Lower leg skin (tissue), 4 donors: ENCODE measurements at regions not wholly inside any gene's neighbourhood (a gene's known extent, or its start where the extent isn't known, plus 50 kb on each side); places are given as distances from the start of the nearest gene placed in this dataset.

ENCODE experiments used
- DNase-seq, 2 donors: peaks; one replicate each; pipeline ENCODE4 v3.0.0-alpha.2; 2019; ENCODE audit warnings: low spot score in 2 of 2
- H3K4me3 ChIP-seq: fragments of 200-600 bp; sonication (generic); 2 replicates; pipeline ENCODE4 v1.5.1; 2017; ENCODE audit warnings: mild to moderate bottlenecking, low read depth; ENCODE audit not compliant: poor library complexity, severe bottlenecking
- CTCF ChIP-seq, 3 donors: fragments of 450-650 bp; IDR thresholded peaks; one replicate each; pipeline ENCODE4 v1.5.1; 2016; ENCODE audit warnings: antibody characterized with exemption in 3 of 3, mild to moderate bottlenecking in 3 of 3, moderate library complexity in 2 of 3
- POLR2A ChIP-seq, 2 donors: fragments of 450-650 bp; IDR thresholded peaks; one replicate each; pipeline ENCODE4 v1.6.1; 2016 to 2017; ENCODE audit warnings: antibody characterized with exemption in 2 of 2, mild to moderate bottlenecking in 1 of 2, moderate library complexity in 1 of 2
- WGBS, 2 donors: methylation state at CpG; one replicate each; pipeline ENCODE4 v1.1.5; 2018; 5-methylcytosine and 5-hydroxymethylcytosine counted together
- intact Hi-C: fragments of 100-400 bp; cut with DNase I; formaldehyde crosslinking; loops from one replicate; pipeline ENCODE4 v1.15.0; 2023; ENCODE audit warnings: low total_unique reads

- 52 to 61% methylated on average over 5 of the region's 5 CpGs for WGBS, 2 donors
- H3K4me3 ChIP-seq = no peak overlapping the region
- TF ChIP-seq POLR2A (IDR thresholded peaks at IDR 0.05) (no peak), CTCF (IDR thresholded peaks at IDR 0.05) (no peak)
- no peak for DNase-seq
- intact Hi-C loops = no loop called here
These were observed 174.0 kb upstream of the SLC14A2 start for GRCh38 chr18:45441110-45441847.

- no peak for DNase-seq
- intact Hi-C loops = no loop called here
- H3K4me3 ChIP-seq = no peak overlapping the region
- 100% methylated on average over 1 of the region's 1 CpG for WGBS, 2 donors
- TF ChIP-seq CTCF (IDR thresholded peaks at IDR 0.05) (no peak), POLR2A (IDR thresholded peaks at IDR 0.05) (no peak)
These were observed 171.2 kb upstream of the SLC14A2 start for GRCh38 chr18:45444040-45444439.

GRCh38 chr18:45447355-45448265 lies 167.7 kb upstream of the SLC14A2 start:
- H3K4me3 ChIP-seq = no peak overlapping the region
- 62 to 73% methylated on average over 2 of the region's 2 CpGs for WGBS, 2 donors
- no peak for DNase-seq
- intact Hi-C loops = loop anchor here (5.0 kb wide), 1 partner anchor 390 kb away; no protein-coding TSS in a partner anchor
- no peak for TF ChIP-seq POLR2A (IDR thresholded peaks at IDR 0.05)

GRCh38 chr18:45448871-45449270 lies 166.4 kb upstream of the SLC14A2 start:
- DNase-seq = no peak
- intact Hi-C loops = loop anchor here (5.0 kb wide), 1 partner anchor 388 kb away; no protein-coding TSS in a partner anchor
- WGBS, 2 donors = 94 to 97% methylated on average over 2 of the region's 2 CpGs
- H3K4me3 ChIP-seq = no peak overlapping the region
- TF ChIP-seq POLR2A (IDR thresholded peaks at IDR 0.05) = no peak
- TF ChIP-seq CTCF (IDR thresholded peaks at IDR 0.05) = no peak

GRCh38 chr18:45449418-45450227 lies 165.7 kb upstream of the SLC14A2 start:
- peak in 1 of 2 donors; percentile 35 for DNase-seq
- 54 to 63% methylated on average over 10 of the region's 10 CpGs for WGBS, 2 donors
- no peak overlapping the region for H3K4me3 ChIP-seq
- no peak for TF ChIP-seq CTCF (IDR thresholded peaks at IDR 0.05)
- no peak for TF ChIP-seq POLR2A (IDR thresholded peaks at IDR 0.05)
- intact Hi-C loops = loop anchor here (5.0 kb wide), 1 partner anchor 388 kb away; no protein-coding TSS in a partner anchor
